Upper lobe of left lung (tissue), 4 donors: ENCODE measurements at regions not wholly inside any gene's neighbourhood (a gene's known extent, or its start where the extent isn't known, plus 50 kb on each side); places are given as distances from the start of the nearest gene placed in this dataset.

Experiments used
- CTCF ChIP-seq, 6 experiments: fragments of 450-650 bp in 4 of 6; fragments of 200-600 bp in 2 of 6; sonication (generic) in 2 of 6; IDR thresholded peaks; one replicate each; pipeline ENCODE4 v1.5.1; 2016 to 2019; ENCODE audit warnings: antibody characterized with exemption in 6 of 6
- POLR2A ChIP-seq, 4 donors: fragments of 450-650 bp; IDR thresholded peaks; one replicate each; pipeline ENCODE4 v1.5.1; 2016 to 2017; ENCODE audit warnings: antibody characterized with exemption in 4 of 4, mild to moderate bottlenecking in 2 of 4
- POLR2AphosphoS5 ChIP-seq, 2 donors: sonication (generic); formaldehyde crosslinking; IDR thresholded peaks; one replicate each; pipeline ENCODE4 v1.5.1; 2017; ENCODE audit warnings: antibody characterized with exemption in 2 of 2

- TF ChIP-seq POLR2AphosphoS5 (IDR thresholded peaks at IDR 0.05) = no peak
- no peak for TF ChIP-seq POLR2A (IDR thresholded peaks at IDR 0.05)
- TF ChIP-seq CTCF (IDR thresholded peaks at IDR 0.05) = no peak
These were observed 774.9 kb downstream of the RNF144A start for GRCh38 chr2:7691961-7692656.
